GM18517 (cell line): ENCODE measurements at regions not wholly inside any gene's neighbourhood (a gene's known extent, or its start where the extent isn't known, plus 50 kb on each side); places are given as distances from the start of the nearest gene placed in this dataset.
"Not testable (repeated sequence)": the region's sequence is repeated elsewhere in the genome, so short reads cannot be mapped to it uniquely, and the experiment has no call there.

Experiments used
- ATAC-seq: cut with Tn5 transposase; IDR thresholded peaks from one replicate; pipeline ENCODE4 v1.9.1; 2021; ENCODE audit warnings: mild to moderate bottlenecking, moderate library complexity; ENCODE audit not compliant: unreplicated experiment

GRCh38 chr9:71514344-71514975 lies 253.9 kb downstream of the CEMIP2 start:
- ATAC-seq = no peak

- no peak for ATAC-seq
Measured at GRCh38 chr9:71509054-71509453, 259.3 kb downstream of the CEMIP2 start.

- not testable (repeated sequence) for ATAC-seq
Measured at GRCh38 chr9:71508141-71508540, 260.2 kb downstream of the CEMIP2 start.

DNA sequence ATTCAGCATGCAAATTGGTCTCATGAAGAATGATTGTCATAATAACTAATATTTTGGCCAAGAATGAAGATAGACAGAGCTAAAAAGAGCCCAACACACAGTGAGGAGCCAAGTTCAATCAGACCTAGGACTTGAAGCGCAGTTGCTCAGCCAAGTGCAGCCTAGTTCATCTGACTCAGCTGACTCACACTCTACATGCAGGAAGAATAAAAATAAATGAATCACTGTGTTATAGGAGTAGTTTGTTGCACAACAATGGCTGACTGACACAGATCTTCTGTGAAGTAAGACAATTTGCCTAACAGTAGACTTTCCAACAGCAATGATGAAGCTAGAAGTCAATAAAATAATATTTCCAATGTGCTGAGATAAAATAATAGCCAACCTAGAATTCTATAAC lies 261.5 kb downstream of the CEMIP2 start:
- no peak for ATAC-seq

DNA sequence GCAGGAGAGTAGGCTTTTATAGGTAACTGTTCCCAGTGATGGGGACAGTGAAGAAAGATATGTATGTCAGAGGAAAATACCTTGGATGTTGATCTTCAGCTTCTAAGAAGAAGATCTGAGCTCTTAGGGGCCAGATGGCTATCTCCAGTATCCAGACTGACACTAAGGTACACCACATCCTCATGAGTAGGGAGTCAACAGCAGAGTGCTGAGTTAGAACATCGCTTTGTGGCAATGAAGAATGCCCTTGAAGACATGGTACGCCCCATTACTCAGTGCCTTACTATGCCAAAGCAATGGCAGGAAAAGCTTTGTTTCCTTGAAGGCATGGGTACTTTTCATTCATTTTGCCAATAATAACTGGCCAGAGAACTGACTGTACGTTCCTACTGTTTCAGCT lies 263.7 kb downstream of the CEMIP2 start:
- no peak for ATAC-seq

DNA sequence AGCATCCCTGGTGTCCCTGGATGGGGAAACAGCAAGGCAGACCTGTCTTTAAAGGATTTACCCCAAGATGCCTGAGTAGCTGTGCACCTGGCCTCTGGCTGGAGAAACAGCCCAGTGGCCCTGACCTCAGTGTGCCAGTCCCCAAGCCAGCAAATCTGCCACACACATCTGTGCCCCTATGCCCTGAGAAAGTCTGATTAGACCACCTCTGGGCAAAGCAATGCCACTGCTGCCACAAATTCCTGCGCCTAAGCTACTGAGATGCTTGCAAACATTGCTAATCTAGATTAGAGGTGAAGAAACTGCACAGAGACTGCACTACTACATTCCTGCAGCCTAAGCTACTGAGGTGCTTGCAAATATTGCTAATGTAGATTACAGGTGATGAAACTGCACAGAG lies 269.6 kb downstream of the CEMIP2 start:
- ATAC-seq = no peak

DNA sequence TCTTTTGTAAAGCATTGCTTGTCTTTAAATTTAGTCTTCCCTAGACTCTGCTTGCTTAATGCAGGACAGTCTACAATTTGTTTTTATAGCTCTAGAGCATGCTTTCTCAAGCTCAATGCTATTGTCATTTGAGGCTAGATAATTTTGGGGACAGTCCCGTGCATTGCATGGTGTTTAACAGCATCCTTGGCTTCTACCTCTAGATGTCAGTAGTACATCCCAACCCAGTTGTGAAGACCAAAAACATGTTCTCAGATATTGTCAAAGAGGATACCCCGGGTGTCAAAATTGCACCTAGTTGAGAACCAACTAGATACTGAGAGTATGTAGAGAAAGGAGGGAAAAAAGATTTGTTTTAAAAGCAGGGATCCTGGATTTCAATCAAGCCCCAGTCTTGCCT lies 277.5 kb downstream of the CEMIP2 start:
- no peak for ATAC-seq

DNA sequence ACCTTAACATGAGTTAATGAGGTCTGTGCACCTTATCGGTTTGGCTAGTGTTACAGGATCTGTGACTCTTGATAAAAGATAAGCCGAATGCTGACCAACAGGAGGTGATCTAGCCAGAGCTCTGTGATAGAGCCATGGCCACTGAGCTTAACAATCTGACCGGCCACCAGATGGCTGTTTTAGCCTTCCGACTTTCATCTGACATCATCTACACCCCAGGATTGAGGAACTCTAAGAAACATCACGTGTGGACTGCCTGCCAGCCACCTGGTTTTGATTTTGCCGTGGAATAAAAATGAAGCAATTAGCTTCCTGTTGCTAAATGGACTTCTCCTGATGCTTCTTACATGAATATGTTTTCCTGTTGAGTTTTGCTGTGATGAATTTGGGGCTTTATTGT lies 281.3 kb downstream of the CEMIP2 start:
- ATAC-seq = no peak

DNA sequence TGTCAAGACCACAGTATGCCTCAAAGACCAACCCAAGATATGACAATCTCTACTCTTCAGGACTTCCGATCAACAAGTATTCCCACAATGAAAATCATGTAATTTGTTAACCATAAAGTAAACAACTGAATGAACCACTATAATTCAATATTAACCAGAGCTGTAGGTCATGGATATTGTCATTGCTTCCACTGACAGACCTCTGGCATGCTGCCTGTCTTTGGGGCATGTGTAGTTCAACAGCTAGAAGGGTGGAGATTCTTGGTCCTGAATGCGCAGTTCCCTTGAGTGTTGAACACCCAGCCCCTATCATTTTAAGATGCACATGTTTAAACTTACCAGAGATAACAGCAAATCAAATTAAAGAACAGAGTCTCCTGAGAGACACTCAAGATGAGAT lies 283.0 kb downstream of the CEMIP2 start:
- no peak for ATAC-seq

DNA sequence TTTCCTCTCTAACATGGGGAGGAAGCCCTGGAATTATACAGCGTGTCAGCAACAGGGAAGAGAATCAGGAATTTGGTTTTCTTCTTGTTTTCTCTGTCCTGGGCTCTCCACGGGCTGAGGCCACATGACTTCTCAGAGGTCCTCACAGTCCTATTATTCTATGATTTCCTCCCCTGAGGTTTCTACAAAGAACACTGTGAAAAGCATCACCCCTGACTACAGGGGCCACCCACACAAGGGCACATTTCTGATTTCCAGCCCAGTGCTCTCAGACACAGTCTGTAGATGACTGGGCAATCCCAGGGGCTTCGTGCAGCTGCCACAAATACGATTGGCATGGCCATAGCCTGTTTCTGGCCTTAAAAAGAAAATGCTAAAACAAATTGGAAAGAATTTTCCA lies 284.9 kb downstream of the CEMIP2 start:
- ATAC-seq = peak; percentile 45

DNA sequence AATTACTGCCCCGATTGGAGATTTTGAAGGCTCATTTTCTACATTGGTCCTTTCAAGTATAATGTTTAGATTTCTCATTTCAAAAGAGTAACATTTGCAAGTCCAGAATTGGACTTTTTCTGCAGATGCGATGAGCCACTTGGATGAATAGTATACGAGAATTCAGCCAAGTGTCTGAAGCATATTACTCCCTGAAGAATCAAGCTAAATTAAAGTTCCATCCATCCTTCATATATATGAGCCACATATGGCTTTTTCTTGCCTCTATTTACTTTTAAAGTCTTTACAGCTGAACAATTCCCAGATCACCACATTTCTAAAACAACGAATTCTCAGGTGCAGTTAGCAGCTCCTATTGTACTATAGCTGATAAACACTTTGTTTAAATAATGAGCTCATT lies 288.7 kb downstream of the CEMIP2 start:
- ATAC-seq = no peak

DNA sequence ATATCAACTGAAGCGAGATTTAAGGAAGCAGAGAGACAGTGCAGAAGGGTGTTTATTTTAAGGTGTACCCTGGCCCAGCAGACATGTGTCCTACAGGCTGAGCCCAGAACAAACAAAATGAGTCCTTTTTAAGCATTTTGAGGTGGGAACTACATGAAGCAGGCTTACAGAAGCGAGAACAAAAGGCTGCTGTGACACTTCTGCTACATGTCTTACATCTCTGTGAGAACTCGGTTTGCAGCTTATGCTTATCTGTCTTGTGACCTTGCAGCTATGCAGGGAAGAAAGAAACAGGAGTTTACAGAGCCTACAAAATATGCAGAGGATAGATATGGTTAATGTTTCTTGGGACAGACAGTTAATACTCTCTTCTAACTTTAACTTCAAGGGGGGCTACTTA lies 295.9 kb downstream of the CEMIP2 start:
- ATAC-seq = no peak

GRCh38 chr9:71465392-71465791 lies 302.9 kb downstream of the CEMIP2 start:
- no peak for ATAC-seq

DNA sequence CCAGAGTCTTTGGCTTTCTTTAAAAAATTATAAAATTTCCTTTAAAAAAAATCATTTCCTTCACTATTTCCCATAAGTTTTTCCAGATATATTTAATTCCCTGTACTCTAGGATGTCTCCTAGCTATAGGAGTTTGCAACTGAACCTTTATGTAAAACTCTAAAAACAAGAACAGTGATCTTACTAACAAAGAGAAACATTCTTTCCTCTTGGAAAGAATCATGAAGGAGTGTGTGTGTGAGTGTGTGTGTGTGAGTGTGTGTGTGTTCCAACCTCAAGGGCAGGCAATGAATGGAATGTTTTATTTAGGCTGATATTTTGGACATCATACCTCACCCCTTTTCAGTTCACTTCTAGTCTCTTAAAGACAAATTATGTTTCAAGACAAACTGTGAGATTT lies 309.2 kb downstream of the CEMIP2 start:
- ATAC-seq = no peak

GRCh38 chr9:71446473-71447411 lies 321.6 kb downstream of the CEMIP2 start:
- ATAC-seq = peak; percentile 69

- ATAC-seq = no peak
Measured at GRCh38 chr9:71446106-71446472, 322.2 kb downstream of the CEMIP2 start.

DNA sequence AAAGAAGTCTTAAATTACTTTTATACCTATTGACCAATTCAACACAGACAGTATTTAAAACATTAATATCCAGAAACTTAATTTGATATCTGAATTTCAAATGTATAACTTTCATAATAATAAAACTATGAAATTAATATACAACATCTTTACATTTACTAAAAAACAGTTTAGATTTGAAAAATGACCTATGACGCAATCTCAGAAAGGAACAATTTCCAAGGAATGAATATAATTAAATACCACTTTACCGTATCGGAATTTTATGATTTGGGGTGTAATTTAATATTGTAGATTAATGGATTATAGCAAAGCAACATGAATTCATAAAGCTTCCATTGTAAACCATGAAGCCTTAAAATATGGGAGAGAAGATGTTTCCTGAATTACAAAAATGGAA lies 321.5 kb upstream of the TRPM3 start:
- no peak for ATAC-seq

DNA sequence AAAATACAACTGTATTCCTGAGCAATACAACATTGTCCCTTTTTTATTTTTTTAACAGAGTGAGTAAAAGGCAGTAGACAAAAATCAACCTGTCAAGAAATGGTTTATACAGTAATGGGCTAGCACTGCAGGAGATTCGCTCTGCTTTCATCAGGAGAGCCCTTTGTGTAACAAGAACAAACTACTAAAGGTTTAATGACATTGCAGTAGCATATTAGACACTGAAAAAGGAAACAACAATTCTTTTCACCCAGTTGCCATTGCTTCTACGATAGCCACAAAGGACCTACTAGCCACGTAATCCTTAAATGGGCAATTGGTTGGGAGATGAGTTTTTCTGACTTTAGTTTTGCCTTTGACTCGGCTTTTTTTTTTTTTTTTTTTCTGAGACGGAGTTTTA lies 319.8 kb upstream of the TRPM3 start:
- no peak for ATAC-seq

DNA sequence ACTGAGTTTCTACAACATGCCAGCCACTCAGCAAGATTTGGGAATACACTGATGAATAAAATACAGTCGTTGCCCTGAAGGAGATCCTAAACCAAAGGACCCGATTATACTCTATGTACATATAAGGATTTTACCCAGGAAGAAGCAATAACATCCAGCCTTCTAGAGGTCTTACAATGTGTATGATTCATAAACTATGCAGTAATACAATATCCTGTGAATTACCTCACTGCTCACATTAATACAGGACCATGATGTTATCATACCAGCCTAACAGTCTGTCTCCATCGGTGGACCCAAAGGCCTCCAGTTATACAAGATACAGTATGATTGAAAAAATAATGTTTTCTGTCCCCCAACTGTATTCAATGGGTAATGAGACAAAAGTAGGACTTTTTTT lies 310.5 kb upstream of the TRPM3 start:
- ATAC-seq = no peak

GRCh38 chr9:71407341-71407740 lies 285.9 kb upstream of the TRPM3 start:
- not testable (repeated sequence) for ATAC-seq

DNA sequence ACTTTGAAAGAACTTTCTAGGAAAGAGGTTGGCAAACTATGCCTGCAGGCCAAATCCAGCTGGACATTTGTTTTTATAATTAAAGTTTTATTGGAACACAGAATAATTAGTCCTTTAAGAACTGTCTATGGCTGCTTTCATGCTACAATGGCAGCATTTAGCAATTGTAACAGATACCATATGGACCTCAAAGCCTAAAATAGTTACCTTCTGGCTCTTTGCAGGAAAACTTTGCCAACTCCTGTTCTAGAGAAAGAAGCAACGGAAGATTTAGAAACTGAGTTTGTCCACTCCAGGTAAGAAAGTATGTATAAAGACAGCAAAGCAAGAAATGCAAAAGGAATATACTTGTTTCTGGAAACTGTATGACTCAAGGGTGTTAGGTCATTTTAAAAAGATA lies 281.7 kb upstream of the TRPM3 start:
- ATAC-seq = no peak

DNA sequence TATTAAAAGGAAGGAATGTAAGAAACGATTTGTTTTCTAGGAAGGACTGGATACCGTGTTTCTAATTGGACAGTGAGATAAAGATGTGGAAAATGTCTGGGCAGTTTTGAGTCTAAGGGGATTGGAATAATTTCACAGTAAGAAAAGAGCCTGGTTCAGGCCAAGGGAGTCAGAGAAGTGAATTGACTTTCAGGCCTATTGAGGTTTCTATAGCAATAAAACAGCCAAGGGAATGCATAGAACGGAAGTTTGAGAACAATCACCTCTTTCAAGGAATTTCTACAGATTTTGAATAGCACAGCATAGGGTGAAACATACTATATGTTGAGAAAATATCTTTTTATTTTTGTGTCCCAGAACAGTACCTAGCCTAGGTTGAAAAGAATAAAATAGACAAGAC lies 271.6 kb upstream of the TRPM3 start:
- no peak for ATAC-seq
